ENCODE measurements at regions not wholly inside any gene's neighbourhood (a gene's known extent, or its start where the extent isn't known, plus 50 kb on each side); places are given as distances from the start of the nearest gene placed in this dataset.

- H3K27ac ChIP-seq = no peak overlapping the region
- no peak for TF ChIP-seq CTCF (conservative IDR thresholded peaks at IDR 0.05)
These were observed 1491.9 kb upstream of the CELF4 start for GRCh38 chr18:39057423-39058064.

- no peak overlapping the region for H3K27ac ChIP-seq
- no peak for TF ChIP-seq CTCF (conservative IDR thresholded peaks at IDR 0.05)
These were observed 1488.0 kb upstream of the CELF4 start for GRCh38 chr18:39053571-39053970.

GRCh38 chr18:39051013-39051412 lies 1485.4 kb upstream of the CELF4 start:
- H3K27ac ChIP-seq = no peak overlapping the region
- no peak for TF ChIP-seq CTCF (conservative IDR thresholded peaks at IDR 0.05)

- H3K27ac ChIP-seq = no peak overlapping the region
These were observed 1474.2 kb upstream of the CELF4 start for GRCh38 chr18:39039813-39040212.

GRCh38 chr18:39037925-39038324 lies 1472.3 kb upstream of the CELF4 start:
- TF ChIP-seq CTCF (conservative IDR thresholded peaks at IDR 0.05) = no peak
- H3K27ac ChIP-seq = no peak overlapping the region

More at GRCh38 chr18:39039813-39040212, 1474.2 kb upstream of the CELF4 start:
- TF ChIP-seq CTCF (conservative IDR thresholded peaks at IDR 0.05) = no peak

GRCh38 chr18:39033312-39033711 lies 1467.7 kb upstream of the CELF4 start:
- no peak overlapping the region for H3K27ac ChIP-seq
- TF ChIP-seq CTCF (conservative IDR thresholded peaks at IDR 0.05) = no peak

- no peak for TF ChIP-seq CTCF (conservative IDR thresholded peaks at IDR 0.05)
- no peak overlapping the region for H3K27ac ChIP-seq
These were observed 1466.0 kb upstream of the CELF4 start for GRCh38 chr18:39031647-39032046.

All from VCaP (cell line).